ENCODE measurements at regions not wholly inside any gene's neighbourhood (a gene's known extent, or its start where the extent isn't known, plus 50 kb on each side); places are given as distances from the start of the nearest gene placed in this dataset.

DNA sequence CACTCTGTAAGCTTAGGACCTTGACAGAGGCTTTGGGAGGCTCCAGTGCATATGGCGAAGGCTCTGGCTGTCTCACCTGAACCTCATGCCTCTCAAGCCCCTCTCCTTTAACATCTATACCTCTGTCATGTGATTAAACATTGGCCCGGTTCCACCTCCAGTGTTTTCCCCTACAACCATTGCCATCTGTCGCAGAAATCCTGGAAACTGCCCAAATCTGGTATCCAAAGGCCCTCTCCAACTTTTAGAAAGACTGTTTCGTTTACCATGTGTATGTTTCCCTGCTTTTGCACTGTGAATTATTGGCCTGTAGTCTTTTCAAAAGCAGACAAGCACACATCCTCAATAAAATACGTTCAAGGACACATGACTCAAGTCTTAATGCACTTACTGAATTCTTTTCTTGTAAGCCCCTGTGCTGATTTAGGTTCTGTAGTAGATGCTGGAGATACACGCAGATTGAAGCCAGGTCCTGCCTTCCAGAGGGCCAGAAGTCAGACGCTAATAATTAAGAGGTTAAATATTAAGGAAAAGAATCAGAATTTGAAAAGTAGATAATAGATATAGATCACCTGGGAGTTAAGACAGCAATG lies 386.4 kb upstream of the SLC14A2 start:
- DNase-seq (ENCODE audit: low read depth), result no peak

DNA sequence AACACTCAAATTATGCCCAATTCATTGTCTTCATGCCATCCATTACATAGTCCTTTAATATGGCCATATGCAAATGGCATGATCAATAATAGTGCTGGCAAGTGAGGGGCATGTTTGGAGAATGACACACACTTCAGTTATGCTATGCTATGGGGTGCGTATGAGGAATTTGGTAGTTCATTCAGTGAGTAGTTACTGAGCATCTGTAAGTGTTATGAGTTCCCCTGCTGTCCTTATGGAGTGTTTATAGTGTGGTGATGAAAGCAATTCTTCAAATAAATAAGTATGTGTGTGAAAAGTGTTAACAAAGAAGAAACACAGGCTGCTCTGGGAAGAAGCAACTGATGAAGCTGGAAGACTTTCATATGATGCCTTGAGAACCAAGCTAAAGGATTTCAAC lies 383.7 kb upstream of the SLC14A2 start:
- no peak for DNase-seq (ENCODE audit: low read depth)

DNA sequence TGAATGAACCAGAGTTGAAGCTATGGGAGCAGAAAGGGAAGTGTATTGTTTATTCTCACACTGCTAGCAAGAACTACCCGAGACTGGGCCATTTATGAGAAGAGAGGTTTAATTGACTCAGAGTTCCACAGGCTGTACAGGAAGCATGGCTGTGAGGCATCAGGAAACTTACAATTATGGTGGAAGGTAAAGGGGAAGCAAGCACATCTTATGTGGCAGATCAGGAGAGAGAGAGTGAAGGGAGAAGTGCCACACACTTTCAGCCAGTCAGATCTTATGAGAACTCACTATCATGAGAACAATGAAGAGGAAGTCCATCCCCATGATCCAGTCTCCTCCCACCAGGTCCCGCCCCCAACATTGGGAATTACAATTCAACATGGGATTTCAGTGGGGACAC lies 383.2 kb upstream of the SLC14A2 start:
- DNase-seq (ENCODE audit: low read depth), result no peak

DNA sequence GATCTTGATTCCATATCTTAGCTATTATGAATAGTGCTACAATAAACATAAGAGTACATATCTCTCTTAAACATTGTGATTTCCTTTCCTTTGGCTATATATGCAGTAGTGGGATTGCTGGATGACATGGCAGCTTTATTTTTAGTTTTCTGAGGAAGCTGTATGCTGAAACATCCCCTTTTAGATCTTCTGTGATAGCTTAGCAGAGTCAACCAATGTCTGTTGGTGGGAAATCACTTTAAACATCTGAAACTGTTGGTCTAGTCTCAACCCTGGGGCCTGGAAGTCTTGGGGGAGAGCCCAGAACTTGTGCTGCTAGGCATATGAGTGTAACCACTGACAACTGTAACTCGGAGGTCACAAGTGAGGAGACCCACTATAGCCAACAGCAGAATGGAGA lies 378.6 kb upstream of the SLC14A2 start:
- no peak for DNase-seq (ENCODE audit: low read depth)

DNA sequence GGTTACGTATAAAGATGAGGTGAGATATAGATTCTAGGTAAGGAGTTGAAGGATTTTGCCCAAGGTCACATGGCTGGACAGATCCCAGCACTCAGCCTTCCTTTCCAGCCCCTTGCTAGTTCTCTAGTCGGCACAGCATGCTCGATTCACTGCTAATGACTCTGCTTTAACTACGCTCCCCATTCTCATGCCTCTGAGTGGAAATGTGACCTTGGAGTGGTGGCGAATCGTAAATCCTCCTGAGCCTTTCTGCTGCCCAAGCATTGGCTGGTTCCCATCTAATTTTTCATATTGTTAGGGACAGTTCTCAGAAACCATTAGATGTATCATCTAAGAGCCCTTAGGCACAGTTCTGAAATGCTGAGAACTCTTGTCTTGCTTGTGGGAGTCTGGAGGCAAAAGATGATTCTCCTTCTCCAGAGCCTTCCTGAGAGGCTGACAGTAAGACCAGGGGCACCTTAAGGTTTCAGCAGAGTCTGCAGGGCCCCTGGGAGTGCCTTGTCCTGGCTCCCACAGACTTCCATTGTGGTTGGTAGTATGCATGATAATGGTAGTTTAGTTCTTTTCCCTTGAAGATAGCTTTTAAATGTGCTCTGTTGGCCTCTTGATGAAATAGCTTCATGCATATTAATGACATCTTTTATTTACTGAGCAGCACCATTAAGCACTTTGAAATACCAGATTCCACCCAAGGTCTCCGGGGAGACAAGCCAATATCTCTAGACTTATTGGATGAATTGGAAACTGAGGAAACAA lies 377.8 kb upstream of the SLC14A2 start:
- no peak for DNase-seq (ENCODE audit: low read depth)

DNA sequence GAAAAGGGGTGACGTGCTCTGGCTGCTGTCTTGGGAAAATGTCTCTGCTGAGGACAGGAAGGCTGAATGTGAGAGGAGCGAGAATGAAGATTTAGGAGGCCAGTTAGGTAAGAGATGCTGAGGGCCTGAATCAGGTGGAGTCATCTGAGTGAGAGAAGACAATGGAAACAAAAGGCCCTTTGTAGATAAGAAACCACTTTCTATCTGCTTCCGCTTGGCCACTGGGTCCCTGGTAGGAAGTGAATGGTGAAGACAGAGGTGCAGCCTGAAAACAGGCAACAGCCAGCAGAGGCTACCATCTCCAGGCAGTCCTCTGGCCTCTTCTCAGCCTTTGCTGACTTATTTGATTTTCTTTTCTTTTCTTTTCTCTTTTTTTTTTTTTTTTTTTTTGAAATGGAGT lies 374.0 kb upstream of the SLC14A2 start:
- no peak for DNase-seq (ENCODE audit: low read depth)

DNA sequence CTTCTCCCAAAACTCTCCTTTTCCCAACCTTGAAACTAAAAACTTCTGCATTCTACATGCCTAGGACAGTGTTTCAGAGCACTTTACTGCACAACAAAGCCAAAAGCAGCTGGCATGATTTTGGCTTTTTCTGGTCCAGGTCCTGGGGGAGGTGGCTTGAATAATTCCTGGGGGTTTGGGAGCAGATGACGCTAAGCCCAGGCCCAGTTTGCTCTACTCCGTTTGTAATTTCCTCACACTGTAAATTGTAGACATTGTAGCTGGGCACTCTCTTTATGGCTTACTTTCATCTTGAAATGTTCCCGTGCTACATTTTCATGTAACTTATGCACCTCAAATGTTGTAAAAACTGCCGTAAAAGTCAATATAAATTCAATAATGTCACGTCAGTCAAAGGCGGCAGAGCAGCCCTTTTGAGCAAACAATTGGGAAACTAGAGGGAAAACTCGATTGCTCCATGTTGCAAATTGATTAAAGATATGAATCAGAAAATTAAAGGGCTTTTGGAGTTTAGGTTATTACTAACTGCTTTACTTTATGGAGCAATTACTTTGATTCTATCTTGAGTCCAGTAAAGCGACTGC lies 373.2 kb upstream of the SLC14A2 start:
- no peak for DNase-seq (ENCODE audit: low read depth)

DNA sequence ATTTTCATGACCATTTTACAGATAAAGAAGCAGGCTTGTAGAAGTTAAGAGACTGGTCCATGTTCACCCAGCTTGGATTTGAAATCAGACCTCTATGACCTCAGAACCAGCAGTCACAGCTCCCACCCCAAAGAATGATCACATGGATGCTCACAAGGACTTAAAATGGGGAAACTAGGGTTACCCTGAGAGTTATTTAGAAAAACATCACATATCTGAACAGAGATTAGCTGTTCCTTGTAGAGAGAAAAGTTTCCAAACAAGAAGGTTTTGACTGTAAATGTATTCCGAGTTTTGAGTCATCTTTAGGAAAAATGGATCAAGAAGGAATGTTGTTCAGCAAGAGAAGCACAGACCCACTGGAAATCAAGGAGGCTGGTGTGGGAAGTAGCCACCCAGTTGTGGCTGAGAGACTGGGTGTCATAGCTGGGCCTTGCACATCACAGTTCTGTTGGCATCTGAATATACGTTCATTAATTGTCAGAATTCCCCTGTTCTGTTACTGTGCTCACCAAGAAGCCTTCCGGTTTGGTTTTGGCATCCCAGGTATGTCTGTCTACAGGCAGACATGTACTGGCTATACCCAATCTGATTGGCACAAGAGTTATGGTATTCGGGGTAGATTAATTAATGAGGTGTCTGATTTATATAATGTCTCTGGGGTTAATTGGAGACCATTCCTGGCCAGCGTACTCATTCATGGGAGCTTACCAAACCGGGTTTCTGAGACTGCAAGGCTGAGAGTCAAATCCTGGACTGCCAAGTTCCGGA lies 371.8 kb upstream of the SLC14A2 start:
- DNase-seq (ENCODE audit: low read depth), result no peak

DNA sequence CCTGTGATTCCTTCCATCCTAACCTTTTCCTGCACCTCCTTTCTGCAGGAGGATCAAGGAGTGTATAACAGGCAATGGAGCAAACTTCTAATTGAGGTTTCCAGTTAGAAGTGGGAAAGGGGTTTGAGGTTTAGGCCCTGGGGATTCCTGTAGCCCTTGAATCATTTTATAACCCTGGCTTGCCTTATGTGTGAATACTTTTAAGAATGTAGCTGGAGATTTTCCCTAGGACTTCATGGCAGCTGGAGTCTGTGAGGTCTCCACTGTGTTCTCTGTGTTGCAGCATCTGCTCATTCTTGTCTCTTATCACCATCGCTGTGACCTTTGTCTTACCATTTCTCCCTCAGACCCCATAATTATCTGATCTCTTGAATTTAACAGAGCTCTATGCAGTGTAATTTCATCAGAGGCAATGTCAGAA lies 370.2 kb upstream of the SLC14A2 start:
- DNase-seq (ENCODE audit: low read depth), result no peak

DNA sequence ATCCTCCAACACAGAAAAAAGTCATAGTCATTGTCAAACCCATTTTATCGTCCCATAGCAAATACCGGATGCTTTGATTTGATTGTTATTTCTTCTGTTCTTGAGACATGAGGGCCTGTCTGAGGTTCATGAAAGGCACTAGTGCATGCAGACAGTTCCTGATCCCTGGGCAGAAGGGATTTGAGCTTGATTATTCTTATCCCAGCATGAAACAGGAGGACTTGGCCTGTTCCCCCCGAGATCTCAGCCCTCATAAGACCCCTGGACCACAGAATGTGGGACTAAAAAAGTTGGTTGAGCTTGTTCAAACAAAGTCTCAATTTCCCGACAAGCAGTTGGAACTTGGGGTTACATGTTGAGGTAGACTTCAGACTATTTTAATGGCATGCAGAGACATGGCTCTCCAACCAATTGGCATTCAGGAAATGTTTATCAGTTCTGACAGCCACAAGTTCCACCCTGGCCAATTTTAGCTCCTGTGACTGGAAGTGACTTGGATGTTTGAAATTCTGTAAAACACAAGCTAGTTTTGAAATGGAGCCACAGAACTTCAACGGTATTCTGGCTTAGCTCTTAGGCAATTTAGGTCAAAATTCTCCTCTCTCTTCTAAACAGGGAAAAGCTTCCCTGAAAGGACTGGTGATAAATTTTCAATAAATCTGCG lies 366.9 kb upstream of the SLC14A2 start:
- DNase-seq (ENCODE audit: low read depth), result no peak

DNA sequence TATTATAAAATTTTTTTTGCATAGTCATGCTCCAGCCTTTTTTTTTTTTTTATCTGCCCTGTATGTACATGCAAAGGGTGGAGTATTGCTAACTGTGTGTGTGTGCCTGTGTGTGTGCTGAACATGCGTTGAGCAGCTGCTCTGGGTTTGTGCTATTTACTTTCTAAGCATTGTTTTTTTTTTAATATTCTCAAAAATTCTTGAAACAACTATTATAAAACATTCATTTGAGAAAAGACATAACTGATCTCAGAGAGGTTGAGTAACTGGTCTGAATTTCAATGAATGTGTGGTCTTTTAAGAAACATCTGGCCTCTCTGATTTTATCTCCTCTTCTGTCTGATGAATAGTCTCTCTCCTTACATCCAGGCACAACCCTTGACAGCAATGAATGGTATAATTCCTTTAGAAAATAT lies 366.0 kb upstream of the SLC14A2 start:
- no peak for DNase-seq (ENCODE audit: low read depth)

DNA sequence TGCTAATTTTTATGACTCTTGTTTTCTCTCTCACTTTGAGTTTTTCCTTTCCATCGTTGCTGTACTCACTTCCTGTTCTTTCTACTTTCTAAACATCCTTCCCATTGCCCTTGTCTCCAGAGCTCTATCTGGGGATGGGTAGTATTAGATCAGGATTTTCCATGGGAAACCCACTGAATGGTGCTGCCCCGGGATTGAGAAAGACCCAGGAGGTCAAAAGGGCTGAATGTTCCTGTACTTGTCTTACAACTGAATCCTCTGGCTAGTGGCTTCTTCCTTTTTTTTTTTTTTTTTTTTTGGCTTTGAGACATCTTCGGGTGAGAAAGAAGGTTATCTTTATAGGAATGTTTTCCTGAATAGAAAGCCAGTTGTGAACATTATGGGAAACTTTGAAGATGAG lies 364.8 kb upstream of the SLC14A2 start:
- DNase-seq (ENCODE audit: low read depth), result no peak

DNA sequence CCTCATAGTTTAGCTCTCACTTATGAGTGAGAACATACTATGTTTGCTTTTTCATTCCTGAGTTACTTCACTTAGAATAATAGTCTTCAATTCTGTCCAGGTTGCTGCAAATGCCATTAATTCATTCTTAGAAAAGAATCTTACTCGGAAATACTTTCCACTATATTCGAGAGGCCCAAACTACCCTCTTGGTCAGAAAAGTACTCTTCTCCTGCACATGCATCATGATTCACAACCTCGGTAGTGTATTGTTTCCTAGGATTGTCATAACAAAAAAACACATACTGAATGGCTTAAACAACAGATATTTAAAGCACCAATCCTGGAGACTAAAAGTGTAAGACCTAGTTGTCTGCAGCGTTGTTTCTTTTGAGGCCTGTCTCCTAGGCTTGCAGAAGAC lies 364.0 kb upstream of the SLC14A2 start:
- no peak for DNase-seq (ENCODE audit: low read depth)

DNA sequence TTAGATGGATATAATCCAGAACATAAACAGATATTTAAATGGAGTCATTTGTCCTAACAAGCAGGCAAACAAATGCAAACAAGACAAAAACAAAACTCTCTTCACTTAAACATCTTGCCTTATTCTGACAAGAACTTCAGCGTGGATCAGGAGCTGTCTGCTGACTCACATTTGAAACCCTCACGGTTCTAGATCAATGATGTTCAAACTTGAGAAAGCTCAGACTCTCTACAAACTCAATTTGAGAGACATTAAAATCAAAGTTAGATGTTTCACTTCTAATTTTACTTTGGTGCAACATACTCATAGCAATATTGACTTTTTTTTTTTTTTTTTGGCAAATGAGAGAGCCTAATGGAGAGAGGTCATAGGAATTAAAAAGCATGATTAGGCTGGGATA lies 362.8 kb upstream of the SLC14A2 start:
- no peak for DNase-seq (ENCODE audit: low read depth)

DNA sequence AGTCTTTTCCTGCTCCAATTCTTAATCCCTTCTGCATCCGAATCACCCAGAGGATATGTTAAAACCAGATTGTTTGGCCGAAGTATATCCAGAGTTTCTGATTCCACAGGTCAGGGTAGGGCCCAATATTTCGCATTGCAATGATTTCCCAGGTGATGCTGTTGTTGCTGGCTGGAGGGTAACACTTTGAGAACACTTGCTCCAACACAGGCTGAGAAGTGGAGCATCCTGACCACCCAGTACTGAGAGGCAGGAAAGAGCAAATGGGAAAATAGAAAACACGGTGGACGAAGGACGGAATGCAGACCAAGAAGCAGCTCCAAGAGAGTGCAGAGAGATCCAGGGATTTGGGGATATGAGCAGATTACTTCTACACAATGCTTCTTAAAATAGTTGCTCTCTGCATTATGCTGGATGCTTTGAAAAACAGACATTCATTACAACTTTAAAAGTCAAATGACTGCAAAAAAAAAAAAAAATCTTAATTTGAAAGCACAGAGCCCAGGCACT lies 362.2 kb upstream of the SLC14A2 start:
- no peak for DNase-seq (ENCODE audit: low read depth)

DNA sequence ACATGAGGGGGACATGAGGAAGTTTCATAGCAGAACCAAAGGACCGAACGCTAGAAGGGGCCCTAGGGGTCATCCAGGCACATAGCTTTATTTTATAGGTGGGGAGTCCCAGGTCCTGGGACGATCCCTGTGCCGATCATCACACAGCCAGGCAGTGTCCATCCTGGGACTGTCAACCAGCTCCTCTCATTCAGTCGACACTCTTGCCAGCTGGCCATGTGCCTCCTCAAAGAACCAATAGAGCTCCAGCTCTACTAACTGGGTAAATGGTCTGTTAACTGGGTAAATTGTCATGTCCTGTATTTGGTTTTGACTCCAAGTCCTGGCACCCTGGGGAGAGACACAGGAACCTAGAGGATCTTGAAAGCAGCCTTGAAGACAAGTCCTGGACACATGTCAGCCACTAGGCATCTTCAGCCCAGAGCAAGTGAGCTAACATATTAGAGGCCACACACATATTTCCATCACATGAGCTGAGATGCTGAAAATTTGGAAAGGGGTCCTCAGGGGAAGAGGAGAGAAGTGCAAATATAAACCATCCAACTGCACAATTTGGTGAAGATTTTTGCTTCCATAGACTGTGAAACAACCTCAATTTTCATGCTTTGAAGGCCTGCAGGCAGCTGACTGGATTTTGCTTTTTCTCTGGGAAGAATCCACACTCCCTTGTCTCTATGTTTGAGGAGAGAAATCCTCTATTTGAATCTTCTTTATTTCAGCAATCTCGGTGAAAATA lies 361.1 kb upstream of the SLC14A2 start:
- no peak for DNase-seq (ENCODE audit: low read depth)

DNA sequence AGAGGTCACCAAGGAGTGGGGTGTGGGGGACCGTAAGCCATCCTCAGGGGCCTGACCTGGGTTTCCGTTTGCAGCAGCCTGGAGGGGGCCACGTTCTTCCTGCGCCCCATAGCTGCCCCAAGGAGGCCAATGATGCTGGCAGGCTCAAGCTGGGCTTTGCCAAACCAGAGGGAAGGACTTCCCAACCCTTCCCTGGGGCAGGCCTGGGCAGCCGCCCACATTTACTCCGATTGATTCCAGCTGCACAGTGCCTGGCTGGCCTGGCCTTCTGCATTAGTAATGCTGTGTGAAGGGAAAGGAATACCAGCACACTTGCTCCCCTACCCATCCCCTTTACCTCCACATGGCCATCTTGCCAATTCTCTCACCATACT lies 360.6 kb upstream of the SLC14A2 start:
- DNase-seq (ENCODE audit: low read depth), result no peak

DNA sequence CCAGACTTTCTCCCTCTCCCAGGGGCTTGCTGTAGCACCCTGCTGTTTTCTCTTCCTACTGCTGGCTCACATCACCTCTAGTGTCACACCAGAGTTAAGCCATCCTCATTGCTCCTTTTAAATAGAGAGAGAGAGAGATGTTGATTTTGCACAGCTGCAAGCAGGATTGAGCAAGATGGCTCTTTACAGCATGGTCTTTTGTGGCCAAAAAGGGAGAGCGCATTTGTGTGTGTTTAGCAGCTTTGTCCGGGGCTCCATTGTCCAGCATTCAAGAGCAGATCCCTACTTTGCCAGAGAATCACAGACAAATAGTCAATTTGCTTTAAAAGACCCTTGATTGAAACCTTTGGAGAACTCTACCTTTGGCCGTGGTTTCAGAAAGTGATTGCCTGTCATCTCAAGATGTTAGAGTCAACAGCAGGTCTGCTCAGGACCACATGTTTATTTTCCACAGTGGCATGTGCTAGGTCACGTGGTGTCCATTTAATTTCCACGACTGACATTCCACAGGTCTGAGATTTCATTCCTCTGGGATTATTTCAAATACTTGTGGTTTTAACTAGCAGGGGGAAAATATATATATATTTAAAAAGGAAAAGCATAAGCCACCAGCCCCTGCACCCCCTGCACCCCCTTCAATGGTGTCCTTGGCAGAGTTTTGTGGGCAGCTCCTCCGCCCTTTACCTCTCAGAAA lies 359.9 kb upstream of the SLC14A2 start:
- no peak for DNase-seq (ENCODE audit: low read depth)

DNA sequence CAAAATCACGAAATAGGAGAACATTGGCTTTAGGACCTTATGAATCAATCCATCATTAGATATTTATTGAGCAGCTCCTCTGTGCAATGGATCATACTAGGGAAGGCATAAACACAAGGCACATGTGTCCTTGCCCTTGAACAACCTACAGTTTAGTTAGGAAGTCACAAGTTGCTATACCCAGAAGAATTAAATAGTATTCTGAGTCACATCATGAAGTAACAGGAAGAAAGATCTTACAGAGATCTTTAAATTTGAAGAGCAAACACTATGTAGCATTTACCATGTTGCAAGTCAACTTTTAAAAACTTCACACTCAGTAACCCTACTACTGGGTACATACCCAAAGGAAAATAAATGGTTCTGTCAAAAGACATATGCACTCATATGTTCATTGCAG lies 355.2 kb upstream of the SLC14A2 start:
- DNase-seq (ENCODE audit: low read depth), result no peak

DNA sequence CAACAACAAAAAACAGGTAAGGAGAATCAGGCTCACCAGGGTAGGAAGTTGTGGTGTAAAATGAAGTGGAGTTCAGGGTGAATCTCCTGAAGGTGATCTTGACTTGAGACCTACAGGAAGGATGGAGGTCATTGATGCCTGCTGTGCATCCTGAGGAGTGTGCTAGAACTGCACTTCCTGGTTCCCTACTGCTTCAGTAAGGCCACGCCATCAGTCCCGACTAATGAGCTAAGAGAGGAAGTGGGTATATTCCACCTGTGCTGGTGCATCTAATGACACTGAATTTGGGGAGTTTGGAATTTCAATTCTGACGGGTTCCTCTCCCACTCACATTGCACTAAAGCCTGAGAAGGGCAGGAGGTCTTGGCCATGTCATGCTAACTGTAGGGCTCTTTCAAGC lies 349.3 kb upstream of the SLC14A2 start:
- DNase-seq (ENCODE audit: low read depth), result no peak

DNA sequence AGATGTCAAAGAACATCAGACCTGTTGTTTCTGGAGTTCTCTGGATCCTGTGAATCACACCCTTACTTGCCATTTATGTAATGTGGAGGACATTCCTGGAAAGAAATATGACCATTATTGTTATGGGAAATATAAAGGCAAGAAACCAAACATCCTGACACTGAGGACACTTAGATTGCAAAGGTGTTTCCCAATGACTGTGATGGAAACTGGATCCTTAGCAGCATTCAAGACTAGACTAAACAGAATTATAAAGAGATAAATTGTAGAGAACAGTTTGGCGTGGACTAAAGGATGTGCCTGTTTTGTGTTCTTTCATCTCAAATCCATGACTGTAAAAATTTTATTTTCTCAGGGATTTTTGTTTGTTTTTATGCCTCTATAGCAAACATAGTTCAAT lies 347.7 kb upstream of the SLC14A2 start:
- no peak for DNase-seq (ENCODE audit: low read depth)
